ENCODE measurements at regions not wholly inside any gene's neighbourhood (a gene's known extent, or its start where the extent isn't known, plus 50 kb on each side); places are given as distances from the start of the nearest gene placed in this dataset.

GRCh38 chr2:38128653-38129052 is 52.7 kb upstream of the CYP1B1 start:
- Mint-ChIP-seq H3K36me3 (ENCODE audit: low read depth) (peaks cover 8% of the 10 kb centered on the region), H3K27me3 (ENCODE audit: low read depth) (no peaks in the 10 kb centered on the region), H3K9me3 (peaks cover 15% of the 10 kb centered on the region), H3K27ac (ENCODE audit: unreplicated experiment) (no peak overlapping the region), H3K4me3 (no peak overlapping the region), H3K4me1 (no peaks in the 10 kb centered on the region)
- TF ChIP-seq CTCF (conservative IDR thresholded peaks at IDR 0.05): no peak
- DNase-seq (ENCODE audit: low read depth, low spot score): no peak

- no peak for TF ChIP-seq CTCF (conservative IDR thresholded peaks at IDR 0.05)
- H3K4me3 Mint-ChIP-seq: no peak overlapping the region
These were observed 51.3 kb upstream of the CYP1B1 start for GRCh38 chr2:38127277-38127676.

GRCh38 chr2:38125842-38126241 is 49.9 kb upstream of the CYP1B1 start:
- Mint-ChIP-seq H3K27ac (ENCODE audit: unreplicated experiment) (no peak overlapping the region), H3K4me3 (no peak overlapping the region), H3K36me3 (ENCODE audit: low read depth) (peaks cover 8% of the 10 kb centered on the region), H3K4me1 (no peaks in the 10 kb centered on the region), H3K27me3 (ENCODE audit: low read depth) (no peaks in the 10 kb centered on the region), H3K9me3 (peaks cover 15% of the 10 kb centered on the region)
- DNase-seq (ENCODE audit: low read depth, low spot score): no peak
- TF ChIP-seq CTCF (conservative IDR thresholded peaks at IDR 0.05): no peak

More at GRCh38 chr2:38127277-38127676, 51.3 kb upstream of the CYP1B1 start:
- Mint-ChIP-seq H3K4me1 (no peaks in the 10 kb centered on the region), H3K9me3 (peaks cover 15% of the 10 kb centered on the region), H3K27me3 (ENCODE audit: low read depth) (no peaks in the 10 kb centered on the region), H3K36me3 (ENCODE audit: low read depth) (peaks cover 8% of the 10 kb centered on the region), H3K27ac (ENCODE audit: unreplicated experiment) (no peak overlapping the region)
- DNase-seq (ENCODE audit: low read depth, low spot score): no peak
